ENCODE measurements at regions not wholly inside any gene's neighbourhood (a gene's known extent, or its start where the extent isn't known, plus 50 kb on each side); places are given as distances from the start of the nearest gene placed in this dataset.

- Histone ChIP-seq H3K9me3 (no peaks in the 10 kb centered on the region), H3K4me3 (no peak overlapping the region), H3K27me3 (no peaks in the 10 kb centered on the region), H3K27ac (no peak overlapping the region), H3K36me3 (no peaks in the 10 kb centered on the region), H3K4me1 (no peaks in the 10 kb centered on the region)
- TF ChIP-seq CTCF (IDR thresholded peaks at IDR 0.05) (no peak), POLR2A (IDR thresholded peaks at IDR 0.05) (no peak)
- no peak for DNase-seq
- intact Hi-C loops (cut with DNase I), result no loop called here
- 15 to 17% methylated on average over 2 of the region's 2 CpGs for WGBS, 2 donors
Observed at GRCh38 chr12:61998791-61999190, 261.4 kb upstream of the USP15 start.

- H3K4me1 ChIP-seq, result no peaks in the 10 kb centered on the region
- no peak overlapping the region for H3K27ac ChIP-seq
- no peak overlapping the region for H3K4me3 ChIP-seq
- H3K36me3 ChIP-seq, result no peaks in the 10 kb centered on the region
- no peaks in the 10 kb centered on the region for H3K27me3 ChIP-seq
- WGBS, 2 donors, result 54 to 72% methylated on average over 4 of the region's 4 CpGs
- intact Hi-C loops (cut with DNase I), result no loop called here
- TF ChIP-seq CTCF (IDR thresholded peaks at IDR 0.05) (no peak), POLR2A (IDR thresholded peaks at IDR 0.05) (no peak)
- DNase-seq, result no peak
- no peaks in the 10 kb centered on the region for H3K9me3 ChIP-seq
Observed at GRCh38 chr12:61999311-61999710, 260.9 kb upstream of the USP15 start.

DNA sequence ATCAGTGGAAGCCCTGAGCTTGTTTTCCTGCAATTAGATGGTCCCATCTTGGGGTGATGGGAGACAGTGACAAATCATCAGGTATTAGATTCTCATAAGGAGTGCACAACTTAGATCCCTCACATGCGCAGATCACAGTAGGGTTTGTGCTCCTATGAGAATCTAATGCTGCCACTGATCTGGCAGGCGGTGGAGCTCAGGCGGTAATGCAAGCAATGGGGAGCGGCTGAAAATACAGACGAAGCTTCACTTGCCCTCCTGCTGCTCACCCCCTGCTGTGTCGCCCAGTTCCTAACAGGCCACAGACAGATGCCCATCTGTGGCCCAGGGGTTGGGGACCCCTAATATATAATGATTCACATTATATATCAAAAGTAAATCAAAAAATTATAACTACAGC is 258.8 kb upstream of the USP15 start:
- Histone ChIP-seq H3K27ac (no peak overlapping the region), H3K4me1 (no peaks in the 10 kb centered on the region), H3K36me3 (no peaks in the 10 kb centered on the region), H3K27me3 (no peaks in the 10 kb centered on the region), H3K9me3 (no peaks in the 10 kb centered on the region), H3K4me3 (no peak overlapping the region)
- DNase-seq, result no peak
- no peak for TF ChIP-seq POLR2A (IDR thresholded peaks at IDR 0.05)
- no peak for TF ChIP-seq CTCF (IDR thresholded peaks at IDR 0.05)
- 90 to 98% methylated on average over 6 of the region's 6 CpGs for WGBS, 2 donors
- intact Hi-C loops (cut with DNase I), result no loop called here

DNA sequence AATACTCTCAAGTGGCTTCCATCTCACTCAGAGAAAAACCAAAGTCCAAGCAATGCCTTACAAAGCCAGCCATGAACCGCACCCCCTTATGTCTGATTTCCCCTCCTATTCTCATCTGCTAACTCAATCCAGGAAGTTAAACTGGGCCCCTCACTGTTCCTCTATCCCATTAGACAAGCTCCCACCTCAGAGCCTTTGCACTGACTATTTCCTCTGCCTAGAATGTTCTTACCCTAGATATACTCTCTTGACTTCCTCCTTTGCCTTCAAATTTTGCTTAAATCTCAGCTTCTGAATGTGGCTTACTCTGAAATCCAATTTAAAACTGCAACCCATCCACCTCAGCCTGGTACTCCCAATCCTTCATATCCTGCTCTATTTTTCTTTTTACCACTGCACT is 257.0 kb upstream of the USP15 start:
- Histone ChIP-seq H3K27me3 (no peaks in the 10 kb centered on the region), H3K4me3 (no peak overlapping the region), H3K27ac (no peak overlapping the region), H3K9me3 (no peaks in the 10 kb centered on the region), H3K4me1 (no peaks in the 10 kb centered on the region), H3K36me3 (no peaks in the 10 kb centered on the region)
- no peak for TF ChIP-seq POLR2A (IDR thresholded peaks at IDR 0.05)
- no peak for TF ChIP-seq CTCF (IDR thresholded peaks at IDR 0.05)
- no peak for DNase-seq
- 69 to 86% methylated on average over 1 of the region's 1 CpG for WGBS, 2 donors
- intact Hi-C loops (cut with DNase I), result no loop called here

DNA sequence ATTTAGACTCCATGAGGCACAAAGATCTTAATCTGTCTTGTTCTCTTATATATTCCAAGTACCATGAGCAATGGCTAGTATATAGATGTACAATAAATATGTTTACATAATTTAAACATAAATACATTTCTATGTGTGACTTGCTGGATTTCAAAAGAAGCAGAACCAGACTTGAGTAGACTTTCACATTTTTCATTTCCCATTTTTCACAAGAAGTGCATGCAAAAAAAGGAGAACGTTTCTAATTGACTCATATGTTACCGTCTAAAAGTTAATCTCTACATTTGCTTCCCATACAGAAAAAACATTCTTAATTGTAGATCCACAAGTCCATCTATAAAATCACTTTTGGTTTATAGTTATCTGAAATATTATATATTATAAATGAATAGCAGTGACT is 256.5 kb upstream of the USP15 start:
- intact Hi-C loops (cut with DNase I), result no loop called here
- Histone ChIP-seq H3K36me3 (no peaks in the 10 kb centered on the region), H3K4me1 (no peaks in the 10 kb centered on the region), H3K27ac (no peak overlapping the region), H3K4me3 (no peak overlapping the region), H3K9me3 (no peaks in the 10 kb centered on the region), H3K27me3 (no peaks in the 10 kb centered on the region)
- 23 to 64% methylated on average over 2 of the region's 2 CpGs for WGBS, 2 donors
- TF ChIP-seq CTCF (IDR thresholded peaks at IDR 0.05) (no peak), POLR2A (IDR thresholded peaks at IDR 0.05) (no peak)
- no peak for DNase-seq
